KMS-11 (cell line): ENCODE measurements at regions not wholly inside any gene's neighbourhood (a gene's known extent, or its start where the extent isn't known, plus 50 kb on each side); places are given as distances from the start of the nearest gene placed in this dataset.

Experiments
- H2AFZ ChIP-seq: fragments of 200-600 bp; sonication (generic); 2 replicates; pipeline ENCODE4 v1.6.1; 2016; ENCODE audit warnings: antibody characterized with exemption, mixed run types, low read depth
- H3K27ac ChIP-seq: fragments of 200-600 bp; sonication (generic); 2 replicates; pipeline ENCODE4 v1.6.1; 2016; ENCODE audit warnings: mild to moderate bottlenecking, mixed run types
- H3K27me3 ChIP-seq: fragments of 200-600 bp; sonication (generic); 2 replicates; pipeline ENCODE4 v1.6.1; 2017; ENCODE audit warnings: mild to moderate bottlenecking, low read depth, mixed run types, moderate library complexity; ENCODE audit not compliant: insufficient read depth
- H3K36me3 ChIP-seq: fragments of 200-600 bp; sonication (generic); 2 replicates; pipeline ENCODE4 v1.6.1; 2017; ENCODE audit warnings: mild to moderate bottlenecking, mixed run types; ENCODE audit not compliant: insufficient read depth
- H3K4me1 ChIP-seq: fragments of 200-600 bp; sonication (generic); 2 replicates; pipeline ENCODE4 v1.6.1; 2016; ENCODE audit warnings: mild to moderate bottlenecking, low read depth, mixed run types; ENCODE audit not compliant: poor library complexity, severe bottlenecking
- H3K4me2 ChIP-seq: fragments of 200-600 bp; sonication (generic); 2 replicates; pipeline ENCODE4 v1.7.0; 2016; ENCODE audit warnings: mild to moderate bottlenecking, mixed run types
- H3K4me3 ChIP-seq: fragments of 200-600 bp; sonication (generic); IDR thresholded peaks from 2 replicates; pipeline ENCODE4 v1.6.1; 2017; ENCODE audit warnings: low read depth, low read length, mixed read lengths; ENCODE audit not compliant: insufficient read depth
- H3K79me2 ChIP-seq: fragments of 200-600 bp; sonication (generic); 2 replicates; pipeline ENCODE4 v1.6.1; 2016; ENCODE audit warnings: low read depth, mixed run types; ENCODE audit not compliant: insufficient read depth
- H3K9ac ChIP-seq: fragments of 200-600 bp; sonication (generic); 2 replicates; pipeline ENCODE4 v1.6.1; 2016; ENCODE audit warnings: mild to moderate bottlenecking, mixed run types
- H4K20me1 ChIP-seq: fragments of 200-600 bp; sonication (generic); 2 replicates; pipeline ENCODE4 v1.6.1; 2016; ENCODE audit warnings: mild to moderate bottlenecking, mixed run types; ENCODE audit not compliant: insufficient read depth
- TF ChIP-seq, protein P1 (sequence below): fragments of 200-600 bp; sonication (generic); conservative IDR thresholded peaks from 2 replicates; pipeline ENCODE4 v1.6.1; 2017; ENCODE audit warnings: low read depth, mild to moderate bottlenecking, antibody characterized with exemption, low read length, moderate library complexity, mixed read lengths

DNA sequence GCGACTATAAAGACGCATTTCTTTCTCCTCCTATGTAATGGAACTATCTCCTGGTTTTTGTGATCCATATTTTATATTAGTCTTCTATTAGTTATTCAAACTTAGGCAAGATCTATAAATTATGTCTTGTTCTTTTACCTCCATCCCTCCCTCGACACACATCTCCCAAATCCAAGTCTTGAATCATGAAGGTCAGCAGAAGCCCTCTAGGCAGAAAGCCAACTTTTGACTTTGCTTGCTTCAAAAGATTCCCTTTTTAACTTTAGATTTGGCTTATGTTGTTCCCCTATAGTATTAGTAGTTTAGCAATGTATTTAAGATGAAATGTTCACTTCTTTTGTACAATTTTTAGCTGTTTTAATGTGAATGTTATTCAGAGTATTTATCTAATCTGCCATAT is 689.8 kb downstream of the SLC6A15 start:
- Histone ChIP-seq H3K27me3 (no peaks in the 10 kb centered on the region), H3K4me3 (no peak overlapping the region), H3K79me2 (no peaks in the 10 kb centered on the region), H3K9ac (no peak overlapping the region), H3K4me1 (no peaks in the 10 kb centered on the region), H3K4me2 (no peak overlapping the region), H3K36me3 (no peaks in the 10 kb centered on the region), H4K20me1 (no peaks in the 10 kb centered on the region), H3K27ac (no peak overlapping the region), H2AFZ (no peak overlapping the region)
- TF ChIP-seq, protein P1, sequence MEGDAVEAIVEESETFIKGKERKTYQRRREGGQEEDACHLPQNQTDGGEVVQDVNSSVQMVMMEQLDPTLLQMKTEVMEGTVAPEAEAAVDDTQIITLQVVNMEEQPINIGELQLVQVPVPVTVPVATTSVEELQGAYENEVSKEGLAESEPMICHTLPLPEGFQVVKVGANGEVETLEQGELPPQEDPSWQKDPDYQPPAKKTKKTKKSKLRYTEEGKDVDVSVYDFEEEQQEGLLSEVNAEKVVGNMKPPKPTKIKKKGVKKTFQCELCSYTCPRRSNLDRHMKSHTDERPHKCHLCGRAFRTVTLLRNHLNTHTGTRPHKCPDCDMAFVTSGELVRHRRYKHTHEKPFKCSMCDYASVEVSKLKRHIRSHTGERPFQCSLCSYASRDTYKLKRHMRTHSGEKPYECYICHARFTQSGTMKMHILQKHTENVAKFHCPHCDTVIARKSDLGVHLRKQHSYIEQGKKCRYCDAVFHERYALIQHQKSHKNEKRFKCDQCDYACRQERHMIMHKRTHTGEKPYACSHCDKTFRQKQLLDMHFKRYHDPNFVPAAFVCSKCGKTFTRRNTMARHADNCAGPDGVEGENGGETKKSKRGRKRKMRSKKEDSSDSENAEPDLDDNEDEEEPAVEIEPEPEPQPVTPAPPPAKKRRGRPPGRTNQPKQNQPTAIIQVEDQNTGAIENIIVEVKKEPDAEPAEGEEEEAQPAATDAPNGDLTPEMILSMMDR = no peak

DNA sequence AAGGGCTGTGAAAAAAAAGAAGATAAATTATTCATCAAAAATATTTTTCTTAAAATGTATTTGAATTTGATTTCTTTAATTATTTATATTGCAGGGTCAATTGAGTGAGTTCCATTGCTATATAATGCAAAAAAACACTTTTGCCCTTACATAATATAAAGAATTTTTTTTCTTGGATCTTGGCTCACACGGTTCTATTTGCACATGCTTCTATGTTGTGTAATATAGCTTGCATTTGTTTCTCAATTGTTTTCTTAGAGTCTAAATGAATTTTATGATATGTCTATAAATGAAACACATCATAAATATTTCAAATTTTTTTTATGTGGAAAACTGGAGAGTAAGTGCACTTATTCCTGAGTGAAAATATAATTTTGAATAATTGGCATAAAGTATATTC is 694.2 kb downstream of the SLC6A15 start:
- TF ChIP-seq, protein P1 = no peak
- no peak overlapping the region for H3K4me2 ChIP-seq
- H3K27me3 ChIP-seq = no peaks in the 10 kb centered on the region
- H3K9ac ChIP-seq = no peak overlapping the region
- H3K4me3 ChIP-seq = no peak overlapping the region
- H3K4me1 ChIP-seq = no peaks in the 10 kb centered on the region
- H3K79me2 ChIP-seq = no peaks in the 10 kb centered on the region
- no peaks in the 10 kb centered on the region for H3K36me3 ChIP-seq
- H4K20me1 ChIP-seq = no peaks in the 10 kb centered on the region
- H3K27ac ChIP-seq = no peak overlapping the region
- H2AFZ ChIP-seq = no peak overlapping the region

DNA sequence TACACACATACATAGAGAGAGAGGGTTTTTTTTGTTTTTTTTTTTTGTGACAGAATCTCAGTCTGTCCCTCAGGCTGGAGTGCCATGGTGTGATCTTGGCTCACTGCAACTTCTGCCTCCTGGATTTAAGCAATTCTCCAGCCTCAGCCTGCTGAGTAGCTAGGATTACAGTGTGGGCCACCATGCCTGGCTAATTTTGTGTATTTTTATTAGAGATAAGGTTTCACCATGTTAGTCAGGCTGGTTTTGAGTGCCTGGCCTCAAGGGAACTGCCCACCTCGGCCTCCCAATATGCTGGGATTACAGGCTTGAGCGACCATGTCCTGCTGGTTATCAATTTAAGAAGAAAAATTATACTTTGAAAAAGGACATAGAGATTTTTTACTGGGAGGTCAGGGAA is 710.6 kb downstream of the SLC6A15 start:
- Histone ChIP-seq H3K4me1 (no peaks in the 10 kb centered on the region), H3K79me2 (no peaks in the 10 kb centered on the region), H3K4me3 (no peak overlapping the region), H3K27me3 (no peaks in the 10 kb centered on the region), H3K36me3 (no peaks in the 10 kb centered on the region), H2AFZ (no peak overlapping the region), H3K9ac (no peak overlapping the region), H4K20me1 (no peaks in the 10 kb centered on the region), H3K27ac (no peak overlapping the region), H3K4me2 (no peak overlapping the region)
- TF ChIP-seq, protein P1 = no peak

DNA sequence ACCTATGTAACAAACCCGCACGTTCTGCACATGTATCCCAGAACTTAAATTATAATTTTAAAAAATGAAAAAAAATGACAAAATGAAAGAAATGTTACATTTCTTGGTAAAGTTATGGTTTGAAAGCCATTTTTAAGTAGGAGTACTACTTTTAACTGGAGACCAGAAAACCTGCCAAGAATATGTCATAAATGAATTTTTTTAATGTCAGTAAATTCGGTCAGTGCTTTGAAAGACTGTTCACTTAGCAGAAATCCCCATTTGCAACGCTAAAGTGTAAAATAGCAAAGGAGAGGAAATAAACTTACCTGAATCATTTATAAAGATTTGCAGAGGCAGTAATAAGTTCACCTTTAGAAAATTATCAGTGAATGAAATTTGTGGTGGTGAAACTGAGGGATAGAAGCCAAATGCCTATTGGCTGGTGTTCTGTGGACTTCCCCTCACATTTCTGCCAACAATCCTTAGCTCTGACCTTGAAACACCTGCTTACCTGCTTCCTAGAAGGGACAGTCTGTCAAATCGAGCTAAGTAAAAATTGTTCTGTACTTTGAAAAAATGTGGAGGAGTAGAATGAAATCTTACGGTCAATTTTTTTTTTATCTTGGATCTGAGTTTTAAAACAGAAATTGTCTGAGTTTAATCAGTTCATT is 714.2 kb downstream of the SLC6A15 start:
- Histone ChIP-seq H3K27me3 (no peaks in the 10 kb centered on the region), H2AFZ (no peak overlapping the region), H3K4me3 (no peak overlapping the region), H3K27ac (no peak overlapping the region), H4K20me1 (no peaks in the 10 kb centered on the region), H3K79me2 (no peaks in the 10 kb centered on the region), H3K9ac (no peak overlapping the region), H3K36me3 (no peaks in the 10 kb centered on the region), H3K4me2 (no peak overlapping the region), H3K4me1 (no peaks in the 10 kb centered on the region)
- TF ChIP-seq, protein P1 = no peak
